Stimulated activated CD4-positive, alpha-beta T cell treated with anti-CD3 and anti-CD28 coated beads, Interleukin-2, amount 100 ng/mL, for 24 hours (primary cell): ENCODE measurements at regions not wholly inside any gene's neighbourhood (a gene's known extent, or its start where the extent isn't known, plus 50 kb on each side); places are given as distances from the start of the nearest gene placed in this dataset.
"Not testable (repeated sequence)": the region's sequence is repeated elsewhere in the genome, so short reads cannot be mapped to it uniquely, and the experiment has no call there.

ENCODE experiments used
- DNase-seq, 2 donors: peaks; one replicate each; pipeline ENCODE4 v3.0.0-alpha.2; 2020

DNA sequence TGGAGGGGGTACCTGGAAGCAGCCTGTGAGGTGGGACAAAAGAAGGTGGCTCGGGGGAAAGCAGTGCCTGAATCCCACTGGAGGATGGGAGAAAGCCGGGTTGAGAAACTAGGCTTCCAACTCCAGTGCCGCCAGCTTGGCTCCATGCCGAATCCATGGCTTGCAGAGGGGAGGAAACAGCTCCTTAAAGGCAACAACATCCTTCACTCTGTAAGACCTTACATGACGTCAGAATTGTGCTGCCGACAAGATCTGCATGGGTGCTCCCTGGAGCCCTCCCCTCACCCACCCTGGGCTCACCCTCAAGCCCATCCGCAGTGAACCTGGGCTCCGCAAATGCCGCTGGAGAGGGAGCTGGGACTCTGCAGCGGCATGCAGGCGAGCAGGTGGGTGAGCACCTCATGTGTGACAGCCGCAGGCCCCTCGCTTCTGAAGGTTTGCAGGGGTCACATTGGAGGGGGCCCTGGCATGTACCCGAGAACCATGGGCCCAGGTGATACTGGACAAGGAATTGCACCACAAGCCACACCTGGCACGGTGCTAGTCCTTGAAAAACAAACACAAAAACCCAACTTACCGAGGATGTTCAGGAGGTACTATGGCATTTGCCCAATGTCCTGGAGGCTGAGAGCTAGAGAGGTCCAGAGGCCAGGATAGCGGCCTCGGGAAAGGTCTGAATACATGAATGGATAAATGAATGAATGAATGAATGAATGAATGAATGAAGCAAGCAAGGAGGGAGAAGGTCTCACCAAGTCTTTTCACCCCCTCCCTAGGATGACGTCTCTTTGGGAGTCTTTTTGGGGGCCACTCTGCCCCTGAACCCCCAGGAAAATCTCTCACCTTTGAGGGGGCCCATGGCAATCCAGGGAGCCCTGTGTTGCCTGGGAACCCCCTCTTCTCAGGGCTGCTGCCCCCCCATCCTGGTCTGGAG is 238.6 kb upstream of the SHH start:
- DNase-seq, result no peak

DNA sequence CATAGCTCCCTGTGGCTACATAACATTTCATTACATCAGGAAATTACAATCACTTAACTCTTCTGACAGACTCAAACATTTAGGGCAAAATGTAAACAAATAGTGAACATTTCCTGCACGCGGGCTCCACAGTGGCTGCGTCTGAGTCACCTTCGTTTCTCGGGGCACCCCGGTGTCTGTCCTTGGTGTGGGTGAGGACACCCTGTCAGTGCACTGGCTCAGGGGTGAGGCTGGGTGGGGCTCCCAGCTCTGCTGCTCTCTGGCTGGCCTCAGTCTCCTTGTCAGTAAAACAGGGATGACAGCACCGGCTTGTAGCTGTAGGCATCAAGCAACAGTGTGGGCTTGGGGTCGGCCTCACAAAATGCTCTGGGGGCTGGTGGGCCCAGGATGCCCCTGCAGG is 237.1 kb upstream of the SHH start:
- DNase-seq, result no peak

DNA sequence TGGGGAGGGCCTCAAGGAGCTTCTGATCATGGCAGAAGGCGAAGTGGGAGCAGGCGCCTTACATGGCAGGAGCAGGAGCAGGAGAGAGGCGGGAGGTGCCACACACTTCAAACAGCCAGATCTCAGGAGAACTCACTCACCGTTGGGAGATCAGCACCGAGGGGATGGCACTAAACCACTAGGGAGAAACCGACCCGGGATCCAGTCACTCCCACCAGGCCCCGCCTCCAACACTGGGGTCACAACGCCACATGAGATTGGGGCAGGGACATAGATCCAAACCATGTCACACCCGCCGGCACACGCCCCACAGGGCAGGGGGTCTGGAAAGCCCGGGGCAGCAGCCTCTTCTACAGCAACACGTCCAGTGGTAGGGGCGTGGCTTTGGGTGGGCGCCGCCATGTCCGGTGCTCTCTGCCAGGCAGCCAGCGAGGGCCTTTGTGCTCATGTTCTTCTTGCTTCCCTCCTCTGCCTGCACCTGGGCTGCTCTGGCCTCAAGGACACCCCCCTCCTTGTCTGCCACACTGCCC is 233.8 kb upstream of the SHH start:
- DNase-seq, result no peak

DNA sequence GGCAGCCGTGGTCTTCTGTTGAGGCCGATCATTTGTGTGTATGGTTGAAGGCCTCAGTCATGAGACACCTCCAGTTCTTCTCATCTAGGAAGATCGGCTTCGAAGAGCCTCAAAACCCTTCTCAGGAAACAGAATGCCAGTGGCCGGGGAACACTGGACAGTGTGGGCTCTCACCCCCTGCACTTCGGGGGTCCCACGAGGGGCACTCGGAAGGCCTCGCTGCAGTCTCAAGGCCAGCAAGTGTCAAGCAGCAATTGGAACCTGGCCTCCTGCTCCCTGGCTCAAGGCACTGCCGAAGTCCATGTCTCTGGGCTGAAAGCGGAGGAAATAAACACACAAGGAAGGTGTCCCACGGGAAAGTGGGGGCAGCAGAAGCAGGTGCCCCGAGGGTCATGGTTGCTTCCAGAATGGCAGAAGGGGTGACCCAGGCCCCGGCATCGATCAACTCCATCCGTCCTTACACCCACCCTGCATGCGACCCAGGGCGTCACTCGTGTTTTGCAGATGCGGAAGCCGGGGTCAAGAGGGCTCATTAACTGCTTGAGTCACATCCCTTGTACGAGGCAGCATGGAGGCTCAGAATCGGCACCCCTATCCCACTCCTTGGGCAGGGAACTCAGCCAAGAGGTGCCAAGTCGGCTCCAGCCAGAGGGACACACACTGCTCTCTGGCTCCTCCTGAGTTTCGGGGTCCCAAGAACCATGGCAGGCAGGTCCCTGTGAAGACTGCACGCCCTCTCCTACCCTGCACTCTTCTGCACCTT is 231.3 kb upstream of the SHH start:
- no peak for DNase-seq

DNA sequence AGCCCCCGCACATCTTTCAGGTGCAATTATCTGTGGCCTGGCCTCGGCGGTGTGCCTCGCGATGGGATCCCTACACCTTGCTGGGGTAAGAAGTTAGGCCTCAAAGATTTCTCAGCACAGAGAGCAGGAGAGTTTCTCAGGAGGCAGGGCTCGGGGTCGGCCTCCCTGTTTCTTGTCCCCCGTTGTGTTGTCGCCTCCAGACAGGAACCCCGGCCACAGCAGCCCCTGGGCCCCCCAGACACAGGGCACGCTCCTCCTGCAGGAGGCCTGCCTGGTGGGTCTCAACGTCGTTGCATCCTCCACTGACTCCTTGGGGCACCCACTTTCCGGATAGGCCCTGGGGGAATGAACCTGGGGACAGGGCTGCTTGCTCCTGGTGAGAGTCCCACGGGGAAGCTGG is 229.1 kb upstream of the SHH start:
- DNase-seq, result no peak

DNA sequence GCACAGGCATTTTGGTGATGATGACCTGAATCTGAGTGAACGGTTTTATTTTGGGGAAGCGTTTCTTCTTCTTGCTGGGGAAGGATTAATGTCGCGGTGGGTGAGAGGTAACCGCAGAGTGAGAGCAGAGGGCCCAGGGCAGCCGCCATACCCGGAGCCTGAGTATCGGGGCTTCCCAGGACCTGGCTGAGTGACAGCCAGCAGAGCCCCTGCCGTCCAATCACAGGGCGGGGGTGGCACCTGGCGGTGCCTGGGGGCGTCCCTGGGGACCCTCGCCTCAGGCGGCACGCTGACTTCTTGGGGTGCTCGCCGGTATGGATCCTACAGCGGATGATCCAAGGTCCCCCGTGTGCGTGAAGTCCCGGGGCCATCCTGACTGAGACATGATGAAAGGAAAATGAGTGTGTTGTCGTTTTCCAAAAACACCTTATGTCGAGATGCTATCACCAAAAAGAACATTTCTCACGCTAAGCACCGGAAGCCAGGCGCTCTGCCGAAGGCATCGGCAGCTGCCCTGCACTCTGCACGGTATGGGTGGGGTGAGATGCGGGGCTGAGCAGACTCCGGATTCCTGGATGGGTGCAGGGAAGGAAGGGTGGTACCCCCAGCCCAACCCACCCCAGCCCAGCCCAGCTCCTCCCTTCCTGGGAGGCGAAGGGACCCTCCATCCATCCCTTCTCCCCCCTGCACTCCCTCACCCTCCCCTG is 227.9 kb upstream of the SHH start:
- no peak for DNase-seq

DNA sequence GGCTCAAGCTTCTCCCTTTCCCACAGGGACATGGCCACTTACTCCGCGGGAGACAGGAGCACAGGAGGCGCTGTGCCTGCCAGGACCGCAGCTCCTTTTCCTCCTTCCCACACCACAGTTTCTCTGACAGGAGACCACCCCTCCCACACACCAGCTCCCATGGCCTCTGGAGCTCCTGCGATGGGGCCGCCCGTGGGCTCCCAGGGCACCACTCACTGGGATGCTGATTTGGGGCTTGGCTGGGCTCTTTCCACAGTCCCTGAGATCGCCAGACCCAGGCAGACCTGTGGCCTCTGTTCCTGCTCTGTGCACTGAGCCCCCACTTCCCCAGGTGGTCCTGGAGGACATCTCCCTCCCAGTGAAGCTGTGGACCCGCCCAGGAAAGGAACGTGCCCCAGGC is 226.9 kb upstream of the SHH start:
- no peak for DNase-seq

DNA sequence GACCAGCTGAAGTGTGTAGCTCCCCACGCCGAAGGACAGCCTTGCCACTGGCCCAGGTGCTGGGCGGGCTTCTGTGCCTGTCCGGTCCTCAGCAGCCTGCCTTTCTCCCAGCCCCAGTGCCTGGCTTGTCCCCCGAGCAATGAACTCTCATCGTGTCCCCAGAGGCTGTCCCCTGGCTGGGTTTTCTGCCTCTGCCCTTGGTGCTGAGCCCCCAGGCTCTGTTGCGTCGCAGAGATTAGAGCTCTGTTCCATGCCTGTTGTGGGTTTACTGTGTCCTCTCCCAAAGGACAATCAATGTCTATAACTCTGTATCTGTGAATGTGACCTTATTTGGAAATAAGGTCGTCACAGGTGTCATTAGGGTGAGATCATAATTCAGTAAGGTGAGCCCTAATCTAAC is 226.1 kb upstream of the SHH start:
- DNase-seq, result no peak

DNA sequence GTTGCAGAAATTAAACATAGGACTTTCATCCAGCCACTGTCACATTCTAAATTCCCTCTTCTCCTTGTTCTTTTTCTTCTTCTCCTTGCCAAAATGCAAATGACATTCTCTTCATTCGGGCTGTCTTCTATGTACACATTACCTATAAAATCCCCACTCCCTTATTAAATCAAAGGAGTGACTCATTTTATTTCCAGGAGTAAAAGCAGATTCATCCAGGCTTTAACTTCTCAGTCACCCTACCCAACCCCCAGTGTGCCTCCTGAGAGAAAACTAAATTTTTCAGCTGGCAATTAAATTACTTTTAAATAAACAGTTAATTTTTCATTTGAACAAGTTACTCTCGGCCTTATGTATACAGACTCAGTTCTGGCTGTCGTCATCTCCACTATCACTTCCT is 223.9 kb upstream of the SHH start:
- DNase-seq, result no peak

DNA sequence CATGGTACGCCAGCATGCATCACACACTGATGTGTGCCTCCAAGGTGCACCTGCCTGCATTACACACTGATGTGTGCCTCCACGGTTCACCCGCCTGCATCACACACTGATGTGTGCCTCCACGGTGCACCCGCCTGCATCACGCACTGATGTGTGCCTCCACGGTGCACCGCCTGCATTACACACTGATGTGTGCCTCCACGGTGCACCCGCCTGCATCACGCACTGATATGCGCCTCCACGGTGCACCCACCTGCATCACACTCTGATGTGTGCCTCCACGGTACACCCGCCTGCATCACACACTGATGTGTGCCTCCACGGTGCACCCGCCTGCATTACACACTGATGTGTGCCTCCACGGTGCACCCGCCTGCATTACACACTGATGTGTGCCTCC is 223.1 kb upstream of the SHH start:
- DNase-seq, result not testable (repeated sequence)

DNA sequence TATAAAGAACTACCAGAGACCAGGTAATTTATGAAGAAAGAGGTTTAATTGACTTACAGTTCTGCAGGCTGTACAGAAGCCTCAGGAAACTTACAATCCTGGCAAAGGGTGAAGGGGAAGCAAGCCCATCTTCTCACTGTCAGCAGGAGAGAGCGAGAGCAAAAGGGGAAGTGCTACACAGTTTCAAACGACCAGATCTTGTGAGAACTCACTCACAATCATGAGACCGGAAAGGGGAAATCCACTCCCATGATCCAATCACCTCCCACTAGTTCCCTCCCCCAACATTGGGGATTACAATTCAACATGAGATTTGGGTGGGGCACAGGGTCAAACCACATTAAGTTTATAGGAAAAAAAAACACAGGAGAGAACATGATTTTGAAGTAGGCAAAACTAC is 222.1 kb upstream of the SHH start:
- DNase-seq, result no peak

DNA sequence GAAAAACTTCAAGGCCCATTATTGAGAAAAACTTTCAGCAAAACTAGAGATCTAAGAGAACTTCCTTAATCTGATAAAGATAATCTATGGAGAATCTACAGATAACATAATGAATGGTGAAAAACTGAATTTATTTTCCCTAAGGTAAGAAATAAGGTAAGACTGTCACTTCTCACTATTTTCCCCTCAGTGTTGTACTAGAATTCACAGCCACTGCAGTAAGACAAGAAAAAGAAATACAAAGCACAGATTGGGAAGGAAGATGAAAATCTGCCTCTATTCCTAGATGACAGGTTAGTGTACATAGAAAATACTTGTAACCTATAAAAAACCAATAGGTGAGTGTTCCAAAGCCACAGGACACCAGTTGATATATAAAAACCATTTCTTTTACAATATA is 220.7 kb upstream of the SHH start:
- DNase-seq, result no peak

DNA sequence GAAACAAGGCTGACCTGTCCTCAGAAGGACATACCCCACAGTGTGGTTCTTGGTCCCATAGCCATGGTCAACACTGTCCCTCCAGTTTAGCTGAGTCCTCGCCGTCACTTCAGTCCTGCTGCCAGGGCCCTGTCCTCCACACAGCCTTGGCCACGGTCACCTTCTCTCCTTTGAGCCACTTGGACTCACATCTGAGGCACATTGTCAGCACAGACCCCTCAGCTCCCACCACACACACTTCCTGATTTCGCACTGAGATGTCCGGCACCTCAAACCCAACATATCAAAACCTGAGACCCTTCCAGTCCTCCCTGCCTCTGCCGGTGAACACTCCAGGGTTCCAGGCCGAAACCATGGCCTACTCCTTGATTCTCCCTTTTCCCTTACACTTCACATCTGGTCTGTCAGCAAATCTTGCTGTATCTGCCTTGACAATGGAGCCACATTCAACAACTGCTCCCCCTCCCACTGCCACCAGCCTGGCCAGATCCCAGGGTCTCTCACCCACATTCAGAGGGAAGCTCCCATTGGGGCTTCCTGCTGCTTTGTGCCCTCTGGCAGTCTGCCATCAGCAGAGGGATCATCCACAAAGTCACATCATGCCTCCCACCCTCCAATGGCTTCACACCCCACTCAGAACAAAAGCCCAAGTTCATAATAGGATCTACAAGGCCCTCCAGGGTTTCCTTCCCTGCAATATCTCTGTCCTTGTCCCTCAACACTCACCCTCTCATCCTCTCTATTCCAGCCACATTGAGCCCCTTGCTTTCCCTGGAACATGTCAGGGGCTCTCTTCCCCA is 219.6 kb upstream of the SHH start:
- no peak for DNase-seq

DNA sequence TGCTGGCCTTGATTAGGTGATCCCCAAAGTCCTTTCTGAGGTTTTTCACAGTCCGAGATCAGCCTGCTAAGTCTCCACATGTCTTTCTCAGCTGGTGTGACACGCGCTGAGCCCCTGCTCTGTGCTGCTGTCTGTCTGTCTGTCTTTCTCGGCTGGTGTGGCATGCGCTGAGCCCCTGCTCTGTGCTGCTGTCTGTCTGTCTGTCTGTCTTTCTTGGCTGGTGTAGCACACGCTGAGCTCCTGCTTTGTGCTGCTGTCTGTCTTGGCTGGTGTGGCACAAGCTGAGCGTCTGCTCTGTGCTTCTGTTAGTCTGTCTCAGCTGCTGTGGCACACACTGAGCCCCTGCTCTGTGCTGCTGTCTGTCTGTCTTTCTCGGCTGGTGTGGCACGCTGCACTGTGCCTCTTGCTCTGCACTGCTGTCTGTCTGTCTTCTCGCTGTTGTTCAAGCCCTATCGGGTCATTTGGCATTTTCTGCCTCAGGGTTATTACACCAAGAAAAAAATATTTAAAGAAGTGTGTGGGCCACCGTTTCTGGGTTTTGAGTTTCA is 217.3 kb upstream of the SHH start:
- no peak for DNase-seq

DNA sequence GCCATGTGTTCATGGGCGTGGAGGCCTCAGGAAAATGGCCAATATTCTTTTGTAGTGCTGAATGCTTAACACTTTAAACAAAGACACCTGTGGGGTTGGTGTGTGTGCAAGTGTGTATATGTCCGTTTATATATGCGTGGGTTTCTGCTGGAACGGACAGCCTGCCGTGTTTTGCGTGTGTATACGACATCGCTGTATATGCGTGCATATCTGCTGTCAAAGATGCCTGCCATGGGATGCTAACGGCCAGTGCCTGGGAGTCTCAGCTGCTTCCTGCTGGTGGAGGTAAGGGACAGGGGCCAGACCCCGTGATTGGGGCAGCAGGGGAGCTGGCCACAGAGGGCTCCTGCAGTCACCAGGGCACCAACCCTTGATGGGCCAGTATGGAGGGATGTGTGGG is 216.3 kb upstream of the SHH start:
- no peak for DNase-seq

DNA sequence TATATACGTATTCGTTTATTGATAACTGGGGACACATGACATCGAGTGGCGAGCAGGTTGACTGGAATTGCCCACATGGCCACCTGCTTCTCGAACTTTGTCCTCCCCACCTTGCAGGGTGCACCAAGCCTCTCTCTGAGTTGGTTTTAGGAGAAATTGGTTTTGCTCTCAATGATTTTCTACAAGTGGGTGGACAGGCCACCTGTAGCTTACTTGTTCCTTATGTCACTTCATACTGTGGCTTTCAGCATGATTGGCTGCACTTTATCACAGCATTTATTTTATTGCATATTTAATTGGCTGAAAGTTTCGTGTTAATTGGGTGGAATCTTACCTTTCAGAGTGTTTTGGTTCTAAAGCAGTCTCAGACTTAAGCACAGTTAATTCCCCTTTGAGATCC is 215.6 kb upstream of the SHH start:
- no peak for DNase-seq

DNA sequence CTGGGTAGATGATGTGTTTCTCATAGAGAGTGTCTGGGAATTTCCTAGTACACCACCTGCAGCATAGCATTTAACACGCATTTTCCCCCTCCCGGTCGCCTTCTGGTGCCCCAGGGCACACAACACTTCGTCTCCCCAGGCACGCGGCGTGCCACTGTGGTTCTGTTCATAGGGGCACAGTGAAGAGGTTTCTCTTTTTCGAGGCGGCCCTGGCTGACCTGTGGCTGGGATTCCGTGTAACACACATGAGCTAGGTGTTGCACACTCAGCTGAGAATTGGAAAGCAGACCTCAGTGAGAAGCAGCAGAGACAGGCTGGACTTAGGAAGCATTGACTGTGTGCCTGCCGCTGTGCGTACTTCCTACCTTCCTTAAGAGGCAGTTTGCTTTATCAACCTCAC is 214.3 kb upstream of the SHH start:
- no peak for DNase-seq

DNA sequence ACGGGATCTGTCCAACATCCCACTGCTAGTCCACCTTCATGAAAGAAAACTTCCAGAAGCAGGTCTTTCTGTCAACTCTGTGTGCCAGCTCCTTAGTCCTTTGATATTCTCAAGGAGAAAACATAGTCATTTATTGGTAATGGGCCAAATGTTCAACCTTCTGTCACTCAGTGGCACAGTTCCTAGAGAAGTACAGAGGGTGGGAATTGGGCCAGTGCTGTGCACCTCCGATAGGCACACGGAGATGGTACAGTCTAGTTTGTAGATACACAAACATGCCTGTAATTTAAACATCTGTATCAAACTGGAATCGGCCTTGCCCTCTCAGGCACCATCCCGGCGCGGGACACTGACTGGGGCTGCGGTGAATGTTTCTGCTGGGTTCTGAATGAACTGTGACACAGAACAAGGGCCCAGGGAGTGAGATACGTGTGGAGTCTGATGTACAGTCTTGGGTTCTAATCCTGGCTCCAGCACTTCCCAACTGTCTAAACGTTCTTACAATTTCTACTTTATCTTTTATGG is 213.9 kb upstream of the SHH start:
- DNase-seq, result no peak

DNA sequence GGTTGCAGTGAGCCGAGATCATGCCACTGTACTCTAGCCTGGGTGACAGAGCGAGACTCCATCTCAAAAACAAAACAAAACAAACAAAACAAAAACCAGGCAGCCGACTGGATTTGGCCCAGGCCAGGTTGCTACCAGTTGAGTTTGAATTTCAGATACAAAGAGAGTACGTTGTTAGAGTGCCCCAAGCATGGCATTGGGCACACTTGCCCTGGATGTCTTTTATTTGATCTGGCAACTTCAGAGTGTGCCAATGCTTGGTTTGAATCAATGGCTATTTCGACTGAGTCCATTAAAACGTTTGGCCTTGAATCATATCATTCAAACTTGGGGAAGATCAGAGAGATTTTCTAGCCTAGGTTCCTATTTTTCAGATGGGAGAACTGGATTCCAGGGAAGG is 213.4 kb upstream of the SHH start:
- DNase-seq, result no peak

DNA sequence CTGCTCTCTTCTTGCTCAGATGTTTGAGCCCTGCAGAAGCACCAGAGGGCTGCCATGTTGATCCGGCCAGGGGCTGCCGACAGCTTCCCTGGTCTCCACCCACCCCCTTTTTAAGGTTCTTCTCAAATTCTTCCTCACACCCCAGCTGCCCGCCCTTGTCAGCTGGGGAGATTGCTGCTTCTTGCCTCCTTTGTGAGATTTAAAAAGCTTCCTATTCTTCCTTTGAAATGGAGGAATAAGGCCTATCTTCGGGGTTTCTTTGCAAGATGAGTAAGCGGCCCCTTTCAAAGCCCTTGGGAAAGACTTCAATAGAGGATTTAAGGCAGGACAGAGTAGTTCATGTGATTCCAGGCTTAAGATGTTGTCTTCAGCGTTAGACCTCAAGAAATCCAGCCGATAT is 211.9 kb upstream of the SHH start:
- DNase-seq, result no peak

DNA sequence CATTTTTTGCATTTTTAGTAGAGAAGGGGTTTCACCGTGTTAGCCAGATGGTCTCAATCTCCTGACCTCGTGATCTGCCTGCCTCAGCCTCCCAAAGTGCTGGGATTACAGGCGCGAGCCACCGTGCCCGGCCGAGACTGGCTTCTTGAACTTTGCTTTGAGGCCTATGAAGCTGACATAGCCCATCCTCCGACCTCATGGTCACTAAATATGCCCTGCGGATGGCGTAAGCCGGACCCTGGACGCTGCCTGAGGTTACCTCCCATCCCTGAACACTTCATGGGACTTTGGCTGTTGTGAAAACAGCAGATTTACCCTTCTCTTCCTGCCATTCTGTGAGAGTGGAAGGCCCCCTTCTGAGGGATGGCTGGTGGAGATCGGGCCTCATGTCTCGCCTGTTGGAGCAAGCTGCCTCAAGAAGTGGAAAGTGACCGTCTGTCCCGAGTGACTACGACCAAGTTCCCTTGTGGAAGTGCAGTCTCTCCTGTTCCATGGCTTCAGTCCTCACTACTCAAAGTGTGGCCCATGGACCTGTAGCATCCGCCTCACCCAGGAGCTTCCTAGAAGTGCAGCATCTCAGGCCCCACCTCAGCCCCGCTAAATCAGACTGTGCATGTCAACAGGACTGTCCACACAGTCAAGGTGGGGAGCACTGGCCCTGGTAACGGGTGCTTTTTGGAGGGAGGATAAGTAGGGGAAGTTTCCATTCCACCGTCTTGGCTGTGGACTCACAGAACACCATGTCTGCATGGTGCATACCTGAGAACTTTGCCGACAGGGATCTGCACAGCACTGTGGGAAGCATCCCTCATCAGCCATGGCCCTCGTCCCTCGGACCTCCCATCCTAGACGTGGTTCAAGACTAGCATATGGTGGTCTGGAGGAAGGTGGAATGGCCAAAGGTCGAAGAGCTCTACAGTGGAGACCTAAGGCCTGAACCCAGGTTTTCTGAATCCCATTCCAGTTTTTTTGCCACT is 210.5 kb upstream of the SHH start:
- DNase-seq, result no peak
